ENCODE measurements at regions not wholly inside any gene's neighbourhood (a gene's known extent, or its start where the extent isn't known, plus 50 kb on each side); places are given as distances from the start of the nearest gene placed in this dataset.

DNA sequence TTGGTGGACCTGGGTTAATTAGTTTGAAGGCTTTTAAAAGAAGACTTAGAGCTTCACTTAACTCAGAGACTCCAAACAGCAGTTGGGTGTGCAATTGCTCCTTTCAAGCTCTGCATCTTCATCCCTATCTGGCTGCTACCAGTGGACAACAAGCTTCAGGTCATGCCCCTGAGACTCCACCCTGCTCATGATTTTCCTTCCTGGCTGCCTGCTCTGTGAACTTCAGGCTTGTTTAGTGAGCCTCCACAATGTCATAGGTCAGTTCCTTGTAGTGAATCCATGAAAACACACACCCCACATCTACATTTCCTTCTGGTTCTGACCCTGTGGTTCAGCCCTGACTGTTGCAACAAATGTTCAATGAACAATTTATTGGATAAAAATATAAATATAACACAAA lies 61.1 kb upstream of the MARCKS start:
- DNase-seq (ENCODE audit: low read depth): no peak
- TF ChIP-seq, protein P1, sequence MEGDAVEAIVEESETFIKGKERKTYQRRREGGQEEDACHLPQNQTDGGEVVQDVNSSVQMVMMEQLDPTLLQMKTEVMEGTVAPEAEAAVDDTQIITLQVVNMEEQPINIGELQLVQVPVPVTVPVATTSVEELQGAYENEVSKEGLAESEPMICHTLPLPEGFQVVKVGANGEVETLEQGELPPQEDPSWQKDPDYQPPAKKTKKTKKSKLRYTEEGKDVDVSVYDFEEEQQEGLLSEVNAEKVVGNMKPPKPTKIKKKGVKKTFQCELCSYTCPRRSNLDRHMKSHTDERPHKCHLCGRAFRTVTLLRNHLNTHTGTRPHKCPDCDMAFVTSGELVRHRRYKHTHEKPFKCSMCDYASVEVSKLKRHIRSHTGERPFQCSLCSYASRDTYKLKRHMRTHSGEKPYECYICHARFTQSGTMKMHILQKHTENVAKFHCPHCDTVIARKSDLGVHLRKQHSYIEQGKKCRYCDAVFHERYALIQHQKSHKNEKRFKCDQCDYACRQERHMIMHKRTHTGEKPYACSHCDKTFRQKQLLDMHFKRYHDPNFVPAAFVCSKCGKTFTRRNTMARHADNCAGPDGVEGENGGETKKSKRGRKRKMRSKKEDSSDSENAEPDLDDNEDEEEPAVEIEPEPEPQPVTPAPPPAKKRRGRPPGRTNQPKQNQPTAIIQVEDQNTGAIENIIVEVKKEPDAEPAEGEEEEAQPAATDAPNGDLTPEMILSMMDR (IDR thresholded peaks at IDR 0.05; ENCODE audit: insufficient read depth, low read depth, low read length): no peak
- no peak overlapping the region for H3K4me3 ChIP-seq (ENCODE audit: low read depth, low read length)

- DNase-seq (ENCODE audit: low read depth): no peak
- H3K4me3 ChIP-seq (ENCODE audit: low read depth, low read length): no peak overlapping the region
- TF ChIP-seq, protein P1 (IDR thresholded peaks at IDR 0.05; ENCODE audit: insufficient read depth, low read depth, low read length): no peak
These were observed 54.4 kb upstream of the MARCKS start for GRCh38 chr6:113802779-113803178.

- no peak for DNase-seq (ENCODE audit: low read depth)
- H3K4me3 ChIP-seq (ENCODE audit: low read depth, low read length): no peak overlapping the region
- TF ChIP-seq, protein P1 (IDR thresholded peaks at IDR 0.05; ENCODE audit: insufficient read depth, low read depth, low read length): no peak
These were observed 51.9 kb upstream of the MARCKS start for GRCh38 chr6:113805173-113805790.

DNA sequence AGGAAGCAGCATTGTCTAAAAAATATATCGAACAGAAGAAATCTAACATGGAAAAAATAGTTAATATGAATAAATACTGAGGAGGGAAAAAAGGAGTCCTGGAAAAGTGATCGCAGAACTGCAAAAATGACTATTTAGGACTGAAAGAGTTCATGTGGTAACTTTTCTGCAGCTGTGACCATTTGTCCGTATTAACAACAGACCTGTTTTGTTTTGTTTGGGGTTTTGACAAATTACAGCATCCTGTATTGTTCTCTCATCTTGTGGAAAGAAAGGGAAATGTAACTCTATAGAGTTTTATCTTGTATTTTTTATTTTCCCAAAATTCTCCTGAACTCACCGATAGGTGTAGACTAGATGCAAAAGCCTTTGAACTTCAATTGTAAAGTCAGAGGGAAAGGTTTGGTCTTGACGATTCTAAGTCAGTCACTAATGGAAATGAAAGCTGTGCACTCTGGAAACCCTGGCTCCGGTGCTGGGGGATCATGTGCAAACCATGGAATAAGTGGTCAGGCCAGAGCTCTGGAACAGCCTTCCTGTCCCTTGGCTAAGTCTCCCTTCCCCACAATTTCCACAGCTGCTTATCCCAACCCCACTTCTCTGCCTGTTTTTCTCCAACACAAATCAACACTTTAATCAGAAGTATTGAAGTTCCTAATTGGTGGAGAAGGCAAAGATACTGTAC lies 51.2 kb upstream of the MARCKS start:
- TF ChIP-seq, protein P1 (IDR thresholded peaks at IDR 0.05; ENCODE audit: insufficient read depth, low read depth, low read length): no peak
- no peak overlapping the region for H3K4me3 ChIP-seq (ENCODE audit: low read depth, low read length)
- DNase-seq (ENCODE audit: low read depth): no peak

Small RNAs in the stretch of these regions (small RNA-seq; reads per million reads assigned to genes)
- 0.56 reads per million for gene RNU6-1163P

All from fibroblast of villous mesenchyme (primary cell).